H9 (cell line): ENCODE measurements at regions not wholly inside any gene's neighbourhood (a gene's known extent, or its start where the extent isn't known, plus 50 kb on each side); places are given as distances from the start of the nearest gene placed in this dataset.

ENCODE experiments used
- DNase-seq: peaks from one replicate; pipeline ENCODE4 v3.0.0-alpha.2; 2017
- H2AFZ ChIP-seq: one replicate; pipeline ENCODE4 v1.6.1; 2013; ENCODE audit warnings: mild to moderate bottlenecking, low read length, control low read depth, moderate library complexity
- H2AK5ac ChIP-seq: 2 replicates; pipeline ENCODE4 v1.6.1; 2013; ENCODE audit warnings: low read length, control low read depth, mixed read lengths; ENCODE audit not compliant: insufficient read length
- H2BK120ac ChIP-seq: one replicate; pipeline ENCODE4 v1.6.1; 2013; ENCODE audit warnings: low read depth, mild to moderate bottlenecking, low read length, control low read depth, inconsistent platforms; ENCODE audit not compliant: poor library complexity, severe bottlenecking
- H2BK12ac ChIP-seq: 2 replicates; pipeline ENCODE4 v1.6.1; 2013; ENCODE audit warnings: low read length, control low read depth, mixed read lengths, low read depth; ENCODE audit not compliant: insufficient read length
- H2BK15ac ChIP-seq: 2 replicates; pipeline ENCODE4 v1.6.1; 2013; ENCODE audit warnings: low read depth, low read length, control low read depth
- H2BK20ac ChIP-seq: one replicate; pipeline ENCODE4 v1.6.1; 2013; ENCODE audit warnings: low read depth, mild to moderate bottlenecking, low read length, control low read depth, inconsistent platforms; ENCODE audit not compliant: poor library complexity, severe bottlenecking
- H2BK5ac ChIP-seq: 2 replicates; pipeline ENCODE4 v1.6.1; 2013; ENCODE audit warnings: low read length, control low read depth, mixed read lengths; ENCODE audit not compliant: insufficient read length
- H3K14ac ChIP-seq: 2 replicates; pipeline ENCODE4 v1.6.1; 2013; ENCODE audit warnings: low read length, control low read depth; ENCODE audit not compliant: insufficient read depth
- H3K18ac ChIP-seq: 2 replicates; pipeline ENCODE4 v1.6.1; 2013; ENCODE audit warnings: low read depth, mild to moderate bottlenecking, mixed read lengths, low read length, control low read depth; ENCODE audit not compliant: insufficient read length
- H3K23ac ChIP-seq: 2 replicates; pipeline ENCODE4 v1.6.1; 2013; ENCODE audit warnings: low read length, control low read depth, mixed read lengths, low read depth; ENCODE audit not compliant: insufficient read length
- H3K23me2 ChIP-seq: 2 replicates; pipeline ENCODE4 v1.6.1; 2013; ENCODE audit warnings: low read depth, mild to moderate bottlenecking, mixed read lengths, low read length, control low read depth; ENCODE audit not compliant: insufficient read length, poor library complexity, severe bottlenecking
- H3K27ac ChIP-seq: 2 replicates; pipeline ENCODE4 v1.5.1; 2013; ENCODE audit warnings: low read length, control low read depth, mixed read lengths, low read depth; ENCODE audit not compliant: insufficient read length
- H3K27me3 ChIP-seq: 2 replicates; pipeline ENCODE4 v1.6.1; 2013; ENCODE audit warnings: low read length, control low read depth, inconsistent platforms; ENCODE audit not compliant: insufficient read depth
- H3K4ac ChIP-seq: 2 replicates; pipeline ENCODE4 v1.6.1; 2013; ENCODE audit warnings: low read depth, mild to moderate bottlenecking, control low read depth, inconsistent platforms, low read length, moderate library complexity
- H3K4me1 ChIP-seq: 2 replicates; pipeline ENCODE4 v1.6.1; 2013; ENCODE audit warnings: low read length, control low read depth, inconsistent platforms; ENCODE audit not compliant: insufficient read depth
- H3K4me2 ChIP-seq: 2 replicates; pipeline ENCODE4 v1.6.1; 2013; ENCODE audit warnings: low read length, control low read depth, mixed read lengths; ENCODE audit not compliant: insufficient read length, insufficient read depth
- H3K56ac ChIP-seq: 2 replicates; pipeline ENCODE4 v1.6.1; 2013; ENCODE audit warnings: low read depth, mild to moderate bottlenecking, mixed read lengths, low read length, control low read depth; ENCODE audit not compliant: insufficient read length
- H3K79me1 ChIP-seq: 2 replicates; pipeline ENCODE4 v1.6.1; 2013; ENCODE audit warnings: low read depth, mild to moderate bottlenecking, moderate library complexity, low read length, control low read depth, inconsistent platforms; ENCODE audit not compliant: insufficient read depth, poor library complexity, severe bottlenecking
- H3K79me2 ChIP-seq: 2 replicates; pipeline ENCODE4 v1.6.1; 2013; ENCODE audit warnings: low read length, control low read depth, inconsistent platforms; ENCODE audit not compliant: insufficient read depth
- H3K9ac ChIP-seq: 2 replicates; pipeline ENCODE4 v1.6.1; 2013; ENCODE audit warnings: low read length, control low read depth, mixed read lengths; ENCODE audit not compliant: insufficient read length; ENCODE audit errors: extremely low read depth
- H3K9me3 ChIP-seq: one replicate; pipeline ENCODE4 v1.6.1; 2013; ENCODE audit warnings: low read depth, low read length, inconsistent platforms; ENCODE audit not compliant: control insufficient read depth
- H3T11ph ChIP-seq: one replicate; pipeline ENCODE4 v1.6.1; 2013; ENCODE audit warnings: mild to moderate bottlenecking, low read length, control low read depth, inconsistent platforms
- H4K20me1 ChIP-seq: one replicate; pipeline ENCODE4 v1.6.1; 2013; ENCODE audit not compliant: control insufficient read depth, insufficient read length, insufficient read depth
- H4K5ac ChIP-seq: 2 replicates; pipeline ENCODE4 v1.6.1; 2013; ENCODE audit warnings: low read depth, mild to moderate bottlenecking, mixed read lengths, low read length, control low read depth; ENCODE audit not compliant: insufficient read length
- H4K8ac ChIP-seq: replicated peaks from 2 replicates; pipeline ENCODE4 v1.6.1; 2013; ENCODE audit warnings: low read length, control low read depth, mixed read lengths, low read depth; ENCODE audit not compliant: insufficient read length
- H4K91ac ChIP-seq: 2 replicates; pipeline ENCODE4 v1.6.1; 2013; ENCODE audit warnings: low read depth, mild to moderate bottlenecking, moderate library complexity, mixed read lengths, low read length, control low read depth; ENCODE audit not compliant: insufficient read length
- H3K27ac Mint-ChIP-seq, 3 experiments: 2 replicates in 2 of 3; 3 replicates in 1 of 3; pipeline ENCODE4 v1.8.0; 2020 to 2021; ENCODE audit warnings: mixed read lengths in 3 of 3, mild to moderate bottlenecking in 1 of 3, moderate library complexity in 1 of 3
- H3K27me3 Mint-ChIP-seq: 2 replicates; pipeline ENCODE4 v1.8.0; 2021; ENCODE audit warnings: low read depth, mild to moderate bottlenecking, moderate library complexity, mixed read lengths
- H3K36me3 Mint-ChIP-seq, 3 experiments: 2 replicates in 2 of 3; 3 replicates in 1 of 3; pipeline ENCODE4 v1.8.0; 2020 to 2021; ENCODE audit warnings: low read depth in 3 of 3, mixed read lengths in 3 of 3; ENCODE audit not compliant: insufficient read depth in 1 of 3
- H3K4me1 Mint-ChIP-seq, 2 experiments: 2 replicates each; pipeline ENCODE4 v1.8.0; 2020; ENCODE audit warnings: mixed read lengths in 2 of 2
- H3K4me3 Mint-ChIP-seq, 2 experiments: 2 replicates in 1 of 2; 3 replicates in 1 of 2; pipeline ENCODE4 v1.8.0; 2020 to 2021; ENCODE audit warnings: mild to moderate bottlenecking in 2 of 2, mixed read lengths in 2 of 2, moderate library complexity in 1 of 2
- H3K9me3 Mint-ChIP-seq, 2 experiments: 2 replicates in 1 of 2; 3 replicates in 1 of 2; pipeline ENCODE4 v1.8.0; 2020; ENCODE audit warnings: mild to moderate bottlenecking in 2 of 2, mixed read lengths in 2 of 2, moderate library complexity in 1 of 2
- WGBS: extraction: QIAGEN DNeasy Blood & Tissue Kit; methylation state at CpG from one replicate; pipeline ENCODE4 v1.1.7; 2013; ENCODE audit warnings: missing lambda C conversion rate, low lambda C conversion rate, mixed read lengths; ENCODE audit not compliant: insufficient read length; ENCODE audit errors: extremely low coverage; 5-methylcytosine and 5-hydroxymethylcytosine counted together
- TF ChIP-seq, protein P1 (sequence below): fragments of 200-600 bp; sonication (generic); conservative IDR thresholded peaks from 3 replicates; pipeline ENCODE4 v1.8.0; 2021; ENCODE audit warnings: antibody characterized with exemption, mild to moderate bottlenecking

- Histone ChIP-seq H4K8ac (no peak overlapping the region), H2BK12ac (no peak overlapping the region), H2BK120ac (no peak overlapping the region), H3K23me2 (no peaks in the 10 kb centered on the region), H3K14ac (no peak overlapping the region), H3K4ac (no peak overlapping the region), H2AK5ac (no peak overlapping the region), H3K79me1 (no peaks in the 10 kb centered on the region), H3K4me2 (no peak overlapping the region), H3K18ac (no peak overlapping the region), H3K27me3 (no peaks in the 10 kb centered on the region), H3T11ph (no peak overlapping the region), H4K91ac (no peak overlapping the region), H2BK15ac (no peak overlapping the region), H2BK5ac (no peak overlapping the region), H3K4me1 (no peaks in the 10 kb centered on the region), H3K56ac (no peak overlapping the region), H3K79me2 (no peaks in the 10 kb centered on the region), H3K23ac (no peak overlapping the region), H4K20me1 (no peaks in the 10 kb centered on the region), H2BK20ac (no peak overlapping the region), H2AFZ (no peak overlapping the region), H3K9me3 (no peaks in the 10 kb centered on the region), H4K5ac (no peak overlapping the region), H3K27ac (no peak overlapping the region), H3K9ac (no peak overlapping the region)
- peaks cover 3% of the 10 kb centered on the region for H3K27me3 Mint-ChIP-seq
- WGBS: no CpG with 5 or more reads among the region's 3 CpGs
- H3K27ac Mint-ChIP-seq: no peak overlapping the region
- peaks cover 3 to 12% (median 4%) of the 10 kb centered on the region in 3 experiments; a peak in 5 of 7 replicates for H3K36me3 Mint-ChIP-seq
- no peaks in the 10 kb centered on the region for H3K4me1 Mint-ChIP-seq
- DNase-seq: peak; percentile 65
- H3K4me3 Mint-ChIP-seq: no peak overlapping the region
- H3K9me3 Mint-ChIP-seq: peaks cover 18 to 54% of the 10 kb centered on the region in 2 experiments
- TF ChIP-seq, protein P1, sequence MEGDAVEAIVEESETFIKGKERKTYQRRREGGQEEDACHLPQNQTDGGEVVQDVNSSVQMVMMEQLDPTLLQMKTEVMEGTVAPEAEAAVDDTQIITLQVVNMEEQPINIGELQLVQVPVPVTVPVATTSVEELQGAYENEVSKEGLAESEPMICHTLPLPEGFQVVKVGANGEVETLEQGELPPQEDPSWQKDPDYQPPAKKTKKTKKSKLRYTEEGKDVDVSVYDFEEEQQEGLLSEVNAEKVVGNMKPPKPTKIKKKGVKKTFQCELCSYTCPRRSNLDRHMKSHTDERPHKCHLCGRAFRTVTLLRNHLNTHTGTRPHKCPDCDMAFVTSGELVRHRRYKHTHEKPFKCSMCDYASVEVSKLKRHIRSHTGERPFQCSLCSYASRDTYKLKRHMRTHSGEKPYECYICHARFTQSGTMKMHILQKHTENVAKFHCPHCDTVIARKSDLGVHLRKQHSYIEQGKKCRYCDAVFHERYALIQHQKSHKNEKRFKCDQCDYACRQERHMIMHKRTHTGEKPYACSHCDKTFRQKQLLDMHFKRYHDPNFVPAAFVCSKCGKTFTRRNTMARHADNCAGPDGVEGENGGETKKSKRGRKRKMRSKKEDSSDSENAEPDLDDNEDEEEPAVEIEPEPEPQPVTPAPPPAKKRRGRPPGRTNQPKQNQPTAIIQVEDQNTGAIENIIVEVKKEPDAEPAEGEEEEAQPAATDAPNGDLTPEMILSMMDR: peak; percentile 46
Measured at GRCh38 chrX:9180623-9181022, 146.7 kb upstream of the FAM9B start.
